DND-41 (cell line): ENCODE measurements at regions not wholly inside any gene's neighbourhood (a gene's known extent, or its start where the extent isn't known, plus 50 kb on each side); places are given as distances from the start of the nearest gene placed in this dataset.
"Not testable (repeated sequence)": the region's sequence is repeated elsewhere in the genome, so short reads cannot be mapped to it uniquely, and the experiment has no call there.

Experiments used
- CTCF ChIP-seq: IDR thresholded peaks from 2 replicates; pipeline ENCODE4 v1.5.1; 2012; ENCODE audit warnings: borderline replicate concordance, low read length, moderate library complexity, mild to moderate bottlenecking; ENCODE audit not compliant: poor library complexity, severe bottlenecking; ENCODE audit errors: extremely low read depth
- EZH2 ChIP-seq: IDR thresholded peaks from 3 replicates; pipeline ENCODE4 v1.6.1; 2012; ENCODE audit warnings: borderline replicate concordance, low read depth, mild to moderate bottlenecking, moderate library complexity, low read length, inconsistent platforms; ENCODE audit not compliant: severe bottlenecking

DNA sequence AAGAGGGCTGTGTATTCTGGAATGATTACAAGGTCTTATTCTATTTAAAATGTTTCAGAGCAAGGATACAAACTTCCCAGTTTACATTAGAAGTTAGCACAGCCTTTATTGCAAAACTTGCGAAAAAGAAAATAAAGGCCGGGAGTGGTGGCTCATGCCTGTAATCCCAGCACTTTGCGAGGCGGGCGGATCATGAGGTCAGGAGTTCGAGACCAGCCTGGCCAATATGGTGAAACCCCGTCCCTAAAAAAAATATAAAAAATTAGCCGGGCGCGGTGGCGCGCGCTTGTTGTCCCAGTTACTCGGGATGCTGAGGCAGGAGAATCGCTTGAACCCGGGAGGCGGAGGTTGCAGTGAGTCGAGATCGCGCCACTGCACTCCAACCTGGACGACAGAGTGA lies 87.1 kb downstream of the TRIM27 start:
- not testable (repeated sequence) for TF ChIP-seq CTCF, EZH2
